ENCODE measurements at regions not wholly inside any gene's neighbourhood (a gene's known extent, or its start where the extent isn't known, plus 50 kb on each side); places are given as distances from the start of the nearest gene placed in this dataset.

- no peak overlapping the region for H3K27ac ChIP-seq
- TF ChIP-seq ZFX (IDR thresholded peaks at IDR 0.05), result no peak
- TF ChIP-seq, protein P1, sequence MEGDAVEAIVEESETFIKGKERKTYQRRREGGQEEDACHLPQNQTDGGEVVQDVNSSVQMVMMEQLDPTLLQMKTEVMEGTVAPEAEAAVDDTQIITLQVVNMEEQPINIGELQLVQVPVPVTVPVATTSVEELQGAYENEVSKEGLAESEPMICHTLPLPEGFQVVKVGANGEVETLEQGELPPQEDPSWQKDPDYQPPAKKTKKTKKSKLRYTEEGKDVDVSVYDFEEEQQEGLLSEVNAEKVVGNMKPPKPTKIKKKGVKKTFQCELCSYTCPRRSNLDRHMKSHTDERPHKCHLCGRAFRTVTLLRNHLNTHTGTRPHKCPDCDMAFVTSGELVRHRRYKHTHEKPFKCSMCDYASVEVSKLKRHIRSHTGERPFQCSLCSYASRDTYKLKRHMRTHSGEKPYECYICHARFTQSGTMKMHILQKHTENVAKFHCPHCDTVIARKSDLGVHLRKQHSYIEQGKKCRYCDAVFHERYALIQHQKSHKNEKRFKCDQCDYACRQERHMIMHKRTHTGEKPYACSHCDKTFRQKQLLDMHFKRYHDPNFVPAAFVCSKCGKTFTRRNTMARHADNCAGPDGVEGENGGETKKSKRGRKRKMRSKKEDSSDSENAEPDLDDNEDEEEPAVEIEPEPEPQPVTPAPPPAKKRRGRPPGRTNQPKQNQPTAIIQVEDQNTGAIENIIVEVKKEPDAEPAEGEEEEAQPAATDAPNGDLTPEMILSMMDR (conservative IDR thresholded peaks at IDR 0.05), result no peak
Measured at GRCh38 chr3:6733699-6734394, 127.1 kb upstream of the GRM7 start.

- no peak for TF ChIP-seq ZFX (IDR thresholded peaks at IDR 0.05)
- TF ChIP-seq, protein P1 (conservative IDR thresholded peaks at IDR 0.05), result no peak
- H3K27ac ChIP-seq, result no peak overlapping the region
Measured at GRCh38 chr3:6734395-6734746, 126.5 kb upstream of the GRM7 start.

- no peak overlapping the region for H3K27ac ChIP-seq
- TF ChIP-seq, protein P1 (conservative IDR thresholded peaks at IDR 0.05), result no peak
- TF ChIP-seq ZFX (IDR thresholded peaks at IDR 0.05), result no peak
Measured at GRCh38 chr3:6736836-6737629, 123.9 kb upstream of the GRM7 start.

DNA sequence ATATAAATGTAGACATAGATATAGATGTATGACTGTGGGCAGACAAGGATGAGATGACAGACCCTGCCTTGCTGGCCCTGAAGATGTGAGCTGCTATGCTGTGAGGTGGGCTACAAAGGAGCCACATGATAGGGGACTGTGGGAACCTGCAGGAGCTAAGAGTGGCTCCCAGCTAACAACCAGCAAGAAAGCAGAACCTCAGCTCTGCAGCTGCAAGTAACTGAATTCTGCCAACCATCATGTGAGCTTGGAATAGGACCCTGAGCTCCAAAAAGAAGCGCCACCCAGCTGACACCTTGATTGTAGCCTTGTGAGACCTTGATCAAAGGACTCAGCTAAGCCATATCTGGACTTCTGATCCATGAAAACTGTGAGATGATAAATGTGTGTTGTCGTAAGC lies 123.3 kb upstream of the GRM7 start:
- H3K27ac ChIP-seq, result no peak overlapping the region
- TF ChIP-seq ZFX (IDR thresholded peaks at IDR 0.05), result no peak
- TF ChIP-seq, protein P1 (conservative IDR thresholded peaks at IDR 0.05), result no peak

GRCh38 chr3:6739288-6739687 lies 121.6 kb upstream of the GRM7 start:
- H3K27ac ChIP-seq, result no peak overlapping the region
- no peak for TF ChIP-seq ZFX (IDR thresholded peaks at IDR 0.05)
- TF ChIP-seq, protein P1 (conservative IDR thresholded peaks at IDR 0.05), result no peak

DNA sequence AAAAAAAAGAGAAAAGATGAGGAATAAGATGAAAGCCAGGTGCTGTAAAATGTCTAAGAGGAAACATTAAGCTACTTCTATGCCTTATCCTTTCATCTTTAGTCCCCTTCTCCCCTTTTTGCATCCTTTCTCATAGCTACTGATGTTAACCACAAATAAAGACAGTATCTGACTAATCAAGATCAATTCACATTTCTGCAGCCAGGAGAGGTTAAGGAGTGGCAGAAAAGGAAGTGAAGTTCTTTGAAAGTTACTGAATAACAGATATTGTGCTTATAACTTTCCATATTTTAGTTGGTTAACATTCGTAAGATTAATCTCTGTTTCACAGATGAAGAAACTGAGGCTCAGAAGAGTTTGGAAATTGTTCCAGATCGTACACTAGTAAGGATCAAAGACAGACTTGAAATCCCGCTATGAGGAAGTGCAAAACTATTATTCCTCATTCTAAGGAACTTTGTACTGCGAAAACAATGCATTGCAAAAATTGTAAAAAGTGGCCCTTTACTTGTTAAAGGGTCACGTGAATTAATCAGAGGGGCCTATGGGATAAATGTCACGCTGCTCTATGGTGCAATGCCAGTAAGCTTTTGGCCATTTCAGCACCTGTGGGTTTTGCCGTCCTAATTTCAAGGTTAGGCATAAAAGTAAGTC lies 117.7 kb upstream of the GRM7 start:
- H3K27ac ChIP-seq, result no peak overlapping the region
- no peak for TF ChIP-seq ZFX (IDR thresholded peaks at IDR 0.05)
- TF ChIP-seq, protein P1 (conservative IDR thresholded peaks at IDR 0.05), result no peak

- no peak for TF ChIP-seq ZFX (IDR thresholded peaks at IDR 0.05)
- TF ChIP-seq, protein P1 (conservative IDR thresholded peaks at IDR 0.05), result no peak
- H3K27ac ChIP-seq, result no peak overlapping the region
Measured at GRCh38 chr3:6746443-6746842, 114.5 kb upstream of the GRM7 start.
